ENCODE measurements at regions not wholly inside any gene's neighbourhood (a gene's known extent, or its start where the extent isn't known, plus 50 kb on each side); places are given as distances from the start of the nearest gene placed in this dataset.

GRCh38 chr3:137615659-137616418 is 148.3 kb upstream of the SOX14 start:
- TF ChIP-seq POLR2A (IDR thresholded peaks at IDR 0.05; ENCODE audit: low read length) (no peak), GATA1 (IDR thresholded peaks at IDR 0.05; ENCODE audit: low read depth, low read length) (no peak)
